Loucy (cell line): ENCODE measurements at regions not wholly inside any gene's neighbourhood (a gene's known extent, or its start where the extent isn't known, plus 50 kb on each side); places are given as distances from the start of the nearest gene placed in this dataset.

Experiments used
- CTCF ChIP-seq: fragments of 200-600 bp; sonication (generic); conservative IDR thresholded peaks from 2 replicates; pipeline ENCODE4 v1.5.1; 2014; ENCODE audit warnings: mild to moderate bottlenecking, antibody characterized with exemption, low read length
- EZH2phosphoT487 ChIP-seq: fragments of 200-600 bp; IDR thresholded peaks from 2 replicates; pipeline ENCODE4 v1.6.1; 2018; ENCODE audit warnings: antibody characterized with exemption, mild to moderate bottlenecking, moderate library complexity, borderline replicate concordance

DNA sequence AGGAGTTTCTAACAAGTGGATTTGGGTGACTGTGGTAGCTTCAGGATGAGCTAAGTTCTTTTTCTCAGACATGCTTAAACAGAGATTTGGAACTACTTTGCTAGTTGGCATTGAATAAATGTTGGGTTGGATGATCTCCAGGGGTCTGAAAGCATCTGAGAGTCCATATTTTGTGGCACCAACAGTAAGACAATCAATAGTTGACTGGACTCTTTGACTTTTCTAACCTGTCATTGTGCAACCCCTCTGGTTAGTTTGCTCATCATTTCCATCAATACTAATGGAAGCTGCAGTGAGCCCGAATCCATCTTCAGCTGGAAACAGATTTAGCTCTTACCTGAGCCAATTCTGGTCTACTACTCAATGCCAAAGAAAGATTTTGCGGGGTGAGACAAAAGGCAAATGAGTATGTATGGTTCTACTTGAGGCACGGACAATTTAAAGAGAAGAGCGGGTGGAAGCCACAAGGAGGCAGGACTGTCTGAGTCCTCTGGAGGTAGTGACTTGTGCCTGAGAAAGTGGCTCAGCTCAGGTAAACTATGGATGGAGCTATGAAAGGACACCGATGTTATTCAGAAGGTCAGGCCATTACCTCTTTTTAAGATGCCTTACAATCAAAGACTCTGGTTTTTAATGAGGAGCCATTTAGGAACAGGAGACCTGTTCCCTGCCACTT is 118.7 kb downstream of the MID1IP1 start:
- no peak for TF ChIP-seq CTCF
- no peak for TF ChIP-seq EZH2phosphoT487
